ENCODE measurements at regions not wholly inside any gene's neighbourhood (a gene's known extent, or its start where the extent isn't known, plus 50 kb on each side); places are given as distances from the start of the nearest gene placed in this dataset.
"Not testable (repeated sequence)": the region's sequence is repeated elsewhere in the genome, so short reads cannot be mapped to it uniquely, and the experiment has no call there.

- TF ChIP-seq, protein P1, sequence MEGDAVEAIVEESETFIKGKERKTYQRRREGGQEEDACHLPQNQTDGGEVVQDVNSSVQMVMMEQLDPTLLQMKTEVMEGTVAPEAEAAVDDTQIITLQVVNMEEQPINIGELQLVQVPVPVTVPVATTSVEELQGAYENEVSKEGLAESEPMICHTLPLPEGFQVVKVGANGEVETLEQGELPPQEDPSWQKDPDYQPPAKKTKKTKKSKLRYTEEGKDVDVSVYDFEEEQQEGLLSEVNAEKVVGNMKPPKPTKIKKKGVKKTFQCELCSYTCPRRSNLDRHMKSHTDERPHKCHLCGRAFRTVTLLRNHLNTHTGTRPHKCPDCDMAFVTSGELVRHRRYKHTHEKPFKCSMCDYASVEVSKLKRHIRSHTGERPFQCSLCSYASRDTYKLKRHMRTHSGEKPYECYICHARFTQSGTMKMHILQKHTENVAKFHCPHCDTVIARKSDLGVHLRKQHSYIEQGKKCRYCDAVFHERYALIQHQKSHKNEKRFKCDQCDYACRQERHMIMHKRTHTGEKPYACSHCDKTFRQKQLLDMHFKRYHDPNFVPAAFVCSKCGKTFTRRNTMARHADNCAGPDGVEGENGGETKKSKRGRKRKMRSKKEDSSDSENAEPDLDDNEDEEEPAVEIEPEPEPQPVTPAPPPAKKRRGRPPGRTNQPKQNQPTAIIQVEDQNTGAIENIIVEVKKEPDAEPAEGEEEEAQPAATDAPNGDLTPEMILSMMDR (IDR thresholded peaks at IDR 0.05; ENCODE audit: low read depth, low read length, missing control alignments), result no peak
- in situ Hi-C loops (cut with HindIII; ENCODE audit: low pct_ligation_motif_present, low sequenced_read_pairs), result no loop called here
- H3K27me3 ChIP-seq (replicated peaks), result no peaks in the 10 kb centered on the region
- H3K36me3 ChIP-seq (replicated peaks), result no peaks in the 10 kb centered on the region
- no peak for DNase-seq
- H3K27ac ChIP-seq, result no peak overlapping the region
- H3K4me3 ChIP-seq (ENCODE audit: low read depth, low read length), result no peak overlapping the region
Observed at GRCh38 chr12:58117201-58117600, 175.8 kb downstream of the ATP23 start.

DNA sequence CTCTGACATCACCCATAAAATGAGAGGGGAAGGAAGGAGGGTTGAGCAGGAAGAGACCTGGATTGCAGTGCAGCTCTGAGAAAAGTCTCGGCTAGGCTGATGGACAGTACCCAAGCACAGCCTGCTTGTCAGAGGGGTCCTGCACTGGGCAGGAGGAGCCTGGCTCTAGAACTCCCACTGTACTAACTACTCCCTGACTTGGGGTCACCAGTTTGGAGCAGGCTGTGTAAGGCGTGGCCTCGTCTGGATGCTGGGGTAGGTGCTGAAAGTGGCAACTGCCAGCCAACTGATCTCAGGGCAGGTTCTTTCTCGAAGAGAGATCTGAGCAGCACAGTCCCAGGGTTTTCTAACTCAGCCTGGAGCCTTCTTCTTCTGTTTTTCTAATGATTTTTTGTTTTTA is 176.3 kb downstream of the ATP23 start:
- Histone ChIP-seq H3K27ac (no peak overlapping the region), H3K4me3 (ENCODE audit: low read depth, low read length) (no peak overlapping the region), H3K36me3 (replicated peaks) (no peaks in the 10 kb centered on the region), H3K27me3 (replicated peaks) (no peaks in the 10 kb centered on the region)
- TF ChIP-seq, protein P1 (IDR thresholded peaks at IDR 0.05; ENCODE audit: low read depth, low read length, missing control alignments), result no peak
- in situ Hi-C loops (cut with HindIII; ENCODE audit: low pct_ligation_motif_present, low sequenced_read_pairs), result no loop called here
- DNase-seq, result no peak

GRCh38 chr12:58125761-58126160 is 184.4 kb downstream of the ATP23 start:
- DNase-seq; H3K27ac ChIP-seq; H3K36me3 ChIP-seq (replicated peaks); in situ Hi-C loops (cut with HindIII; ENCODE audit: low pct_ligation_motif_present, low sequenced_read_pairs); H3K27me3 ChIP-seq (replicated peaks); H3K4me3 ChIP-seq (ENCODE audit: low read depth, low read length): not testable (repeated sequence)

GRCh38 chr12:58131986-58132755 is 190.8 kb downstream of the ATP23 start:
- TF ChIP-seq, protein P1 (IDR thresholded peaks at IDR 0.05; ENCODE audit: low read depth, low read length, missing control alignments), result no peak
- Histone ChIP-seq H3K36me3 (replicated peaks) (no peaks in the 10 kb centered on the region), H3K4me3 (ENCODE audit: low read depth, low read length) (no peak overlapping the region), H3K27ac (no peak overlapping the region), H3K27me3 (replicated peaks) (no peaks in the 10 kb centered on the region)
- in situ Hi-C loops (cut with HindIII; ENCODE audit: low pct_ligation_motif_present, low sequenced_read_pairs), result no loop called here
- DNase-seq, result no peak

GRCh38 chr12:58138424-58138823 is 197.1 kb downstream of the ATP23 start:
- no peaks in the 10 kb centered on the region for H3K27me3 ChIP-seq (replicated peaks)
- TF ChIP-seq, protein P1 (IDR thresholded peaks at IDR 0.05; ENCODE audit: low read depth, low read length, missing control alignments), result no peak
- in situ Hi-C loops (cut with HindIII; ENCODE audit: low pct_ligation_motif_present, low sequenced_read_pairs), result no loop called here
- no peak for DNase-seq
- no peak overlapping the region for H3K4me3 ChIP-seq (ENCODE audit: low read depth, low read length)
- H3K36me3 ChIP-seq (replicated peaks), result no peaks in the 10 kb centered on the region
- H3K27ac ChIP-seq, result no peak overlapping the region

GRCh38 chr12:58139894-58140293 is 198.5 kb downstream of the ATP23 start:
- Histone ChIP-seq H3K4me3 (ENCODE audit: low read depth, low read length) (no peak overlapping the region), H3K36me3 (replicated peaks) (no peaks in the 10 kb centered on the region), H3K27me3 (replicated peaks) (no peaks in the 10 kb centered on the region), H3K27ac (no peak overlapping the region)
- TF ChIP-seq, protein P1 (IDR thresholded peaks at IDR 0.05; ENCODE audit: low read depth, low read length, missing control alignments), result no peak
- DNase-seq, result no peak
- in situ Hi-C loops (cut with HindIII; ENCODE audit: low pct_ligation_motif_present, low sequenced_read_pairs), result no loop called here
